Parathyroid adenoma (tissue), 2 donors: ENCODE measurements at regions not wholly inside any gene's neighbourhood (a gene's known extent, or its start where the extent isn't known, plus 50 kb on each side); places are given as distances from the start of the nearest gene placed in this dataset.

Source experiments
- H2AFZ ChIP-seq: fragments of 300-600 bp; sonication (generic); one replicate; pipeline ENCODE4 v1.7.0; 2017; ENCODE audit warnings: antibody characterized with exemption, mild to moderate bottlenecking
- H3K27ac ChIP-seq: fragments of 300-600 bp; sonication (generic); one replicate; pipeline ENCODE4 v1.7.0; 2017
- H3K27me3 ChIP-seq: fragments of 300-600 bp; sonication (generic); one replicate; pipeline ENCODE4 v1.7.0; 2017; ENCODE audit warnings: low read length; ENCODE audit not compliant: control insufficient read depth, insufficient read depth
- H3K36me3 ChIP-seq: fragments of 300-600 bp; sonication (generic); one replicate; pipeline ENCODE4 v1.7.0; 2017; ENCODE audit warnings: low read length; ENCODE audit not compliant: control insufficient read depth, insufficient read depth
- H3K4me1 ChIP-seq: fragments of 300-600 bp; sonication (generic); one replicate; pipeline ENCODE4 v1.7.0; 2017; ENCODE audit warnings: control low read depth
- H3K4me2 ChIP-seq: fragments of 300-600 bp; sonication (generic); one replicate; pipeline ENCODE4 v1.7.0; 2017; ENCODE audit warnings: low read length
- H3K4me3 ChIP-seq: fragments of 300-600 bp; sonication (generic); one replicate; pipeline ENCODE4 v1.7.0; 2017; ENCODE audit warnings: low read depth, low read length
- H3K79me2 ChIP-seq: fragments of 300-600 bp; sonication (generic); one replicate; pipeline ENCODE4 v1.7.0; 2017; ENCODE audit warnings: control low read depth
- H3K9ac ChIP-seq: fragments of 300-600 bp; sonication (generic); one replicate; pipeline ENCODE4 v1.7.0; 2017; ENCODE audit warnings: mild to moderate bottlenecking
- H3K9me3 ChIP-seq: fragments of 300-600 bp; sonication (generic); one replicate; pipeline ENCODE4 v1.7.0; 2017; ENCODE audit warnings: low read length; ENCODE audit not compliant: control insufficient read depth
- TF ChIP-seq, protein P1 (sequence below): fragments of 300-600 bp; sonication (generic); IDR thresholded peaks from one replicate; pipeline ENCODE4 v1.7.0; 2017; ENCODE audit warnings: antibody characterized with exemption, mild to moderate bottlenecking
- donor health status: primary hyperparathyroidism.

- TF ChIP-seq, protein P1, sequence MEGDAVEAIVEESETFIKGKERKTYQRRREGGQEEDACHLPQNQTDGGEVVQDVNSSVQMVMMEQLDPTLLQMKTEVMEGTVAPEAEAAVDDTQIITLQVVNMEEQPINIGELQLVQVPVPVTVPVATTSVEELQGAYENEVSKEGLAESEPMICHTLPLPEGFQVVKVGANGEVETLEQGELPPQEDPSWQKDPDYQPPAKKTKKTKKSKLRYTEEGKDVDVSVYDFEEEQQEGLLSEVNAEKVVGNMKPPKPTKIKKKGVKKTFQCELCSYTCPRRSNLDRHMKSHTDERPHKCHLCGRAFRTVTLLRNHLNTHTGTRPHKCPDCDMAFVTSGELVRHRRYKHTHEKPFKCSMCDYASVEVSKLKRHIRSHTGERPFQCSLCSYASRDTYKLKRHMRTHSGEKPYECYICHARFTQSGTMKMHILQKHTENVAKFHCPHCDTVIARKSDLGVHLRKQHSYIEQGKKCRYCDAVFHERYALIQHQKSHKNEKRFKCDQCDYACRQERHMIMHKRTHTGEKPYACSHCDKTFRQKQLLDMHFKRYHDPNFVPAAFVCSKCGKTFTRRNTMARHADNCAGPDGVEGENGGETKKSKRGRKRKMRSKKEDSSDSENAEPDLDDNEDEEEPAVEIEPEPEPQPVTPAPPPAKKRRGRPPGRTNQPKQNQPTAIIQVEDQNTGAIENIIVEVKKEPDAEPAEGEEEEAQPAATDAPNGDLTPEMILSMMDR: no peak
Measured at GRCh38 chr4:19301527-19301926, 950.2 kb upstream of the SLIT2 start.

GRCh38 chr4:19300213-19300612 lies 951.5 kb upstream of the SLIT2 start:
- no peak overlapping the region for H2AFZ ChIP-seq
- TF ChIP-seq, protein P1: no peak
- no peaks in the 10 kb centered on the region for H3K4me1 ChIP-seq
- no peak overlapping the region for H3K4me2 ChIP-seq
- H3K9ac ChIP-seq: no peak overlapping the region
- no peaks in the 10 kb centered on the region for H3K27me3 ChIP-seq
- H3K4me3 ChIP-seq: no peak overlapping the region
- H3K79me2 ChIP-seq: no peaks in the 10 kb centered on the region
- H3K36me3 ChIP-seq: no peaks in the 10 kb centered on the region
- H3K9me3 ChIP-seq: no peaks in the 10 kb centered on the region
- no peak overlapping the region for H3K27ac ChIP-seq

More at GRCh38 chr4:19301527-19301926, 950.2 kb upstream of the SLIT2 start:
- Histone ChIP-seq H3K9ac (no peak overlapping the region), H3K79me2 (no peaks in the 10 kb centered on the region), H3K4me2 (no peak overlapping the region), H3K4me1 (no peaks in the 10 kb centered on the region), H3K4me3 (no peak overlapping the region), H3K9me3 (no peaks in the 10 kb centered on the region), H3K36me3 (no peaks in the 10 kb centered on the region), H2AFZ (no peak overlapping the region), H3K27me3 (no peaks in the 10 kb centered on the region), H3K27ac (no peak overlapping the region)

DNA sequence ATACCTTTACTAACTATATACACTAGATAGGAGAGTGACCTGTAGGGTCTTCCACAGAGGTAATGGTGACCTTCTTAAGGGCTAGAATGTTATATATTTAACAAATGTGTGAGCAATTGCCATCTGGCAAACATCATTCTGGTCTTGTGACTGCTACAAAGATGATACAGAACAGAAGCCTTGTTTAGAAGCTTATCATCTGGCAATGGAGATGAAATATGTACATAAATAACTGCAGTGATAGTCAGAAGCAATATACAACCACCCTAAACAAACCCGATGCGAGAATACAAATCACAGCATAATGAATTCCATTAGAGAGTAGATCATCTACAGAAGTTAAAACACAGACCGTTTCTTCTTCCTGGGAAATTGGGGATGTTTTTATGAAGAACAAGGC lies 952.7 kb upstream of the SLIT2 start:
- Histone ChIP-seq H3K4me3 (no peak overlapping the region), H3K4me1 (no peaks in the 10 kb centered on the region), H3K9me3 (no peaks in the 10 kb centered on the region), H3K4me2 (no peak overlapping the region), H3K27ac (no peak overlapping the region), H3K36me3 (no peaks in the 10 kb centered on the region), H3K79me2 (no peaks in the 10 kb centered on the region), H3K9ac (no peak overlapping the region), H2AFZ (no peak overlapping the region), H3K27me3 (no peaks in the 10 kb centered on the region)
- TF ChIP-seq, protein P1: no peak

- no peaks in the 10 kb centered on the region for H3K4me1 ChIP-seq
- no peaks in the 10 kb centered on the region for H3K36me3 ChIP-seq
- H2AFZ ChIP-seq: no peak overlapping the region
- no peaks in the 10 kb centered on the region for H3K79me2 ChIP-seq
- H3K4me3 ChIP-seq: no peak overlapping the region
- no peaks in the 10 kb centered on the region for H3K27me3 ChIP-seq
- H3K4me2 ChIP-seq: no peak overlapping the region
- H3K27ac ChIP-seq: no peak overlapping the region
- H3K9ac ChIP-seq: no peak overlapping the region
- H3K9me3 ChIP-seq: peaks cover 2% of the 10 kb centered on the region
- TF ChIP-seq, protein P1: no peak
Measured at GRCh38 chr4:19293781-19294180, 957.9 kb upstream of the SLIT2 start.

GRCh38 chr4:19293080-19293479 lies 958.6 kb upstream of the SLIT2 start:
- H3K9me3 ChIP-seq: peaks cover 2% of the 10 kb centered on the region
- H3K4me1 ChIP-seq: no peaks in the 10 kb centered on the region
- H3K9ac ChIP-seq: no peak overlapping the region
- H3K27me3 ChIP-seq: no peaks in the 10 kb centered on the region
- no peak overlapping the region for H3K4me3 ChIP-seq
- no peak overlapping the region for H3K4me2 ChIP-seq
- TF ChIP-seq, protein P1: no peak
- no peaks in the 10 kb centered on the region for H3K36me3 ChIP-seq
- no peaks in the 10 kb centered on the region for H3K79me2 ChIP-seq
- H3K27ac ChIP-seq: no peak overlapping the region
- no peak overlapping the region for H2AFZ ChIP-seq
